Neural progenitor cell (in vitro differentiated cells): ENCODE measurements at regions not wholly inside any gene's neighbourhood (a gene's known extent, or its start where the extent isn't known, plus 50 kb on each side); places are given as distances from the start of the nearest gene placed in this dataset.

Source experiments
- DNase-seq: peaks from one replicate; pipeline ENCODE4 v3.0.0-alpha.2; 2016; ENCODE audit warnings: low spot score
- H2AFZ ChIP-seq: fragments of 200-600 bp; sonication (generic); replicated peaks from 2 replicates; pipeline ENCODE4 v1.6.1; 2016; ENCODE audit warnings: antibody characterized with exemption
- H3F3A ChIP-seq: fragments of 200-600 bp; sonication (generic); 2 replicates; pipeline ENCODE4 v1.6.1; 2016; ENCODE audit warnings: antibody characterized with exemption, low read depth
- H3K27ac ChIP-seq: fragments of 200-600 bp; sonication (generic); 2 replicates; pipeline ENCODE4 v1.5.1; 2016; ENCODE audit warnings: mild to moderate bottlenecking
- H3K27me3 ChIP-seq: fragments of 200-600 bp; sonication (generic); 2 replicates; pipeline ENCODE4 v1.6.1; 2016; ENCODE audit warnings: mild to moderate bottlenecking, moderate library complexity
- H3K36me3 ChIP-seq: fragments of 200-600 bp; sonication (generic); 2 replicates; pipeline ENCODE4 v1.5.1; 2016
- H3K4me1 ChIP-seq: fragments of 200-600 bp; sonication (generic); 2 replicates; pipeline ENCODE4 v1.6.1; 2016; ENCODE audit warnings: mixed run types
- H3K4me2 ChIP-seq: fragments of 200-600 bp; sonication (generic); 2 replicates; pipeline ENCODE4 v1.6.1; 2016
- H3K4me3 ChIP-seq: fragments of 200-600 bp; sonication (generic); 2 replicates; pipeline ENCODE4 v1.5.1; 2016
- H3K79me2 ChIP-seq: fragments of 200-600 bp; sonication (generic); 2 replicates; pipeline ENCODE4 v1.6.1; 2016; ENCODE audit warnings: low read depth
- H3K9ac ChIP-seq: fragments of 200-600 bp; sonication (generic); 2 replicates; pipeline ENCODE4 v1.6.1; 2016
- H3K9me3 ChIP-seq: fragments of 200-600 bp; sonication (generic); 2 replicates; pipeline ENCODE4 v1.5.1; 2016; ENCODE audit warnings: low read depth
- H4K20me1 ChIP-seq: fragments of 200-600 bp; sonication (generic); 2 replicates; pipeline ENCODE4 v1.6.1; 2016; ENCODE audit warnings: low read depth
- H3K27ac Mint-ChIP-seq: 3 replicates; pipeline ENCODE4 v1.8.0; 2021; ENCODE audit warnings: mixed read lengths
- H3K27me3 Mint-ChIP-seq: 2 replicates; pipeline ENCODE4 v1.8.0; 2022; ENCODE audit warnings: low read depth, mild to moderate bottlenecking, inconsistent platforms, moderate library complexity, mixed read lengths; ENCODE audit not compliant: insufficient read depth
- H3K36me3 Mint-ChIP-seq: 3 replicates; pipeline ENCODE4 v1.8.0; 2021; ENCODE audit warnings: mixed read lengths
- H3K4me1 Mint-ChIP-seq: 3 replicates; pipeline ENCODE4 v1.8.0; 2021; ENCODE audit warnings: mixed read lengths
- H3K4me3 Mint-ChIP-seq: 3 replicates; pipeline ENCODE4 v1.8.0; 2021; ENCODE audit warnings: mild to moderate bottlenecking, moderate library complexity, mixed read lengths
- H3K9me3 Mint-ChIP-seq: 3 replicates; pipeline ENCODE4 v1.8.0; 2020; ENCODE audit warnings: mixed read lengths
- EZH2 ChIP-seq: fragments of 200-600 bp; sonication (generic); IDR thresholded peaks from 2 replicates; pipeline ENCODE4 v1.6.1; 2017; ENCODE audit warnings: antibody characterized with exemption, mild to moderate bottlenecking, moderate library complexity
- EZH2phosphoT487 ChIP-seq: fragments of 200-600 bp; sonication (generic); IDR thresholded peaks from 2 replicates; pipeline ENCODE4 v1.6.1; 2017; ENCODE audit warnings: antibody characterized with exemption
- TF ChIP-seq, protein P1 (sequence below): fragments of 200-600 bp; sonication (generic); IDR thresholded peaks from 2 replicates; pipeline ENCODE4 v1.5.1; 2017; ENCODE audit warnings: antibody characterized with exemption, mild to moderate bottlenecking

DNA sequence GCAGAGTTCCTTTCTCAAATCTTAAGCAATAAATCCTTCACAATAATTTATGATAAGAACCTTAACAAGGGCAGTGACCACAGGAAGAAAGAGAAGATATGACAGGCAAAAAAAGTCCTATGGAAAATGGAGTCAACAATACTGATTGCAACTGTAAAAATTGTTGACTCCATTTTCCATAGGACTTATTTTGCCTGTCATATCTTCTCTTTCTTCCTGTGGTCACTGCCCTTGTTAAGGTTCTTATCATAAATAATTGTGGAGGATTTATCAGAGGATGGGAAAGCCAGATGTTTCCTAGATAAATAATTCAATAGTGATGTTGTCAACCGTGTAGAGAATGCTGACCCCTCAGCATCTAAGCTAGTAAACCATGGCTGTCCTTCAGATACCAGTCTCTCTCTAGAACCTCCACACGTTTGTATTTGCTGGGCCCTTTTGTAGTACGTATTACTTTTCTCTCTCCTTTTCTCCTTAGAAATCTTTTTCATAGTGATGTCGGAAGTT lies 172.6 kb upstream of the BET1 start:
- Histone ChIP-seq H4K20me1 (no peaks in the 10 kb centered on the region), H2AFZ (no peak overlapping the region), H3K27me3 (no peaks in the 10 kb centered on the region), H3K36me3 (no peaks in the 10 kb centered on the region), H3K4me2 (no peak overlapping the region), H3K27ac (no peak overlapping the region), H3F3A (no peaks in the 10 kb centered on the region), H3K9me3 (no peaks in the 10 kb centered on the region), H3K9ac (no peak overlapping the region), H3K4me3 (no peak overlapping the region), H3K4me1 (no peaks in the 10 kb centered on the region), H3K79me2 (no peaks in the 10 kb centered on the region)
- TF ChIP-seq EZH2 (no peak), EZH2phosphoT487 (no peak)
- TF ChIP-seq, protein P1, sequence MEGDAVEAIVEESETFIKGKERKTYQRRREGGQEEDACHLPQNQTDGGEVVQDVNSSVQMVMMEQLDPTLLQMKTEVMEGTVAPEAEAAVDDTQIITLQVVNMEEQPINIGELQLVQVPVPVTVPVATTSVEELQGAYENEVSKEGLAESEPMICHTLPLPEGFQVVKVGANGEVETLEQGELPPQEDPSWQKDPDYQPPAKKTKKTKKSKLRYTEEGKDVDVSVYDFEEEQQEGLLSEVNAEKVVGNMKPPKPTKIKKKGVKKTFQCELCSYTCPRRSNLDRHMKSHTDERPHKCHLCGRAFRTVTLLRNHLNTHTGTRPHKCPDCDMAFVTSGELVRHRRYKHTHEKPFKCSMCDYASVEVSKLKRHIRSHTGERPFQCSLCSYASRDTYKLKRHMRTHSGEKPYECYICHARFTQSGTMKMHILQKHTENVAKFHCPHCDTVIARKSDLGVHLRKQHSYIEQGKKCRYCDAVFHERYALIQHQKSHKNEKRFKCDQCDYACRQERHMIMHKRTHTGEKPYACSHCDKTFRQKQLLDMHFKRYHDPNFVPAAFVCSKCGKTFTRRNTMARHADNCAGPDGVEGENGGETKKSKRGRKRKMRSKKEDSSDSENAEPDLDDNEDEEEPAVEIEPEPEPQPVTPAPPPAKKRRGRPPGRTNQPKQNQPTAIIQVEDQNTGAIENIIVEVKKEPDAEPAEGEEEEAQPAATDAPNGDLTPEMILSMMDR: no peak
- H3K9me3 Mint-ChIP-seq: peaks cover 3% of the 10 kb centered on the region
- no peaks in the 10 kb centered on the region for H3K4me1 Mint-ChIP-seq
- H3K4me3 Mint-ChIP-seq: no peak overlapping the region
- H3K36me3 Mint-ChIP-seq: no peaks in the 10 kb centered on the region
- no peak overlapping the region for H3K27ac Mint-ChIP-seq
- no peaks in the 10 kb centered on the region for H3K27me3 Mint-ChIP-seq
- DNase-seq: no peak

DNA sequence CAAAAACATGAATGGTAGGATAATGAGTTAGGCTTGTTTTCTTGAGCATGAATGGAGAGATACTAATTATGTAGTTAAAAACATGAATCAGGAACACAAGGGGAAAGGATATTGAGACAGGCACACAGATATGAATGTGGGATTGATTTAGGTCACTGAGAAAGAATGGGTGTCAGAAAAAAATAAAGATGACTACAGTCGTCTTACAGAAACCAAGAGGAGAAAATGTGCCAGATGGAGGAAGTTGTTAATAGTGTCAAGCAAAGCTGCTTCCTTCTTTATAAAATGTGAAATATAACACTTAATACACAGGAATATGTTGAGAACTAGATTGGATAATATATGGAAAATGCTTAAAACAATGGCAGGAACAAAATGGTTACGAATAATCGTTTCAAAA lies 173.3 kb upstream of the BET1 start:
- H2AFZ ChIP-seq: no peak overlapping the region
- H3K36me3 ChIP-seq: no peaks in the 10 kb centered on the region
- no peaks in the 10 kb centered on the region for H3K27me3 ChIP-seq
- H3K4me3 ChIP-seq: no peak overlapping the region
- no peaks in the 10 kb centered on the region for H3K79me2 ChIP-seq
- H3K9ac ChIP-seq: no peak overlapping the region
- no peaks in the 10 kb centered on the region for H3K4me1 ChIP-seq
- H4K20me1 ChIP-seq: no peaks in the 10 kb centered on the region
- H3K27me3 Mint-ChIP-seq: no peaks in the 10 kb centered on the region
- TF ChIP-seq, protein P1: no peak
- TF ChIP-seq EZH2phosphoT487 (no peak), EZH2 (no peak)
- no peak overlapping the region for H3K27ac Mint-ChIP-seq
- H3K4me1 Mint-ChIP-seq: no peaks in the 10 kb centered on the region
- H3K9me3 Mint-ChIP-seq: peaks cover 3% of the 10 kb centered on the region
- no peaks in the 10 kb centered on the region for H3F3A ChIP-seq
- H3K36me3 Mint-ChIP-seq: no peaks in the 10 kb centered on the region
- no peak overlapping the region for H3K27ac ChIP-seq
- DNase-seq: no peak
- no peaks in the 10 kb centered on the region for H3K9me3 ChIP-seq
- H3K4me2 ChIP-seq: no peak overlapping the region
- no peak overlapping the region for H3K4me3 Mint-ChIP-seq

GRCh38 chr7:94178230-94178629 lies 174.1 kb upstream of the BET1 start:
- DNase-seq: no peak
- Mint-ChIP-seq H3K4me1 (peaks cover 3% of the 10 kb centered on the region), H3K27ac (no peak overlapping the region), H3K9me3 (peaks cover 3% of the 10 kb centered on the region), H3K36me3 (no peaks in the 10 kb centered on the region), H3K4me3 (no peak overlapping the region), H3K27me3 (no peaks in the 10 kb centered on the region)
- Histone ChIP-seq H3K27ac (no peak overlapping the region), H2AFZ (no peak overlapping the region), H3K9me3 (no peaks in the 10 kb centered on the region), H3K36me3 (no peaks in the 10 kb centered on the region), H3K4me2 (no peak overlapping the region), H3F3A (no peaks in the 10 kb centered on the region), H4K20me1 (no peaks in the 10 kb centered on the region), H3K9ac (no peak overlapping the region), H3K27me3 (no peaks in the 10 kb centered on the region), H3K4me3 (no peak overlapping the region), H3K79me2 (no peaks in the 10 kb centered on the region), H3K4me1 (no peaks in the 10 kb centered on the region)
- TF ChIP-seq EZH2: no peak

DNA sequence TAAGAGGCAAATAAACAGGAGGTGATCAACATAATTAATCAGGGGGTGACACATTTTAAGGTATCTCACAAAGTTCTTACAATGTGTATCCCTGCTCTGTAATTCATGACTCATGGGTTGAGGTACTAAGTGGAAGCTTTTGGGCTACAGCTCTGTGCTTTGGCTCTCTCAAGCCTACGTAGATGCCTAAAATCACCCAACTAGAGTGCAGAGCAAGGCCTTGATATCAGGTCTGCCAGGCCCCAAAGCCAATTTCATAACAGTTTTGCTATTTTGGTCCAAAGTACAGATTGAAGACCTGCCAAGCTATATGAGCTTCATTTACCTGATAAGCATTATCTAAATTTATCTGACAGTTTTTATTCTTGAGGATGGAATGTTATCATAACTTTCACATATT lies 175.3 kb upstream of the BET1 start:
- no peaks in the 10 kb centered on the region for H4K20me1 ChIP-seq
- no peaks in the 10 kb centered on the region for H3K9me3 ChIP-seq
- Mint-ChIP-seq H3K9me3 (no peaks in the 10 kb centered on the region), H3K27me3 (no peaks in the 10 kb centered on the region), H3K4me3 (no peak overlapping the region), H3K4me1 (peaks cover 7% of the 10 kb centered on the region), H3K36me3 (no peaks in the 10 kb centered on the region), H3K27ac (no peak overlapping the region)
- no peaks in the 10 kb centered on the region for H3K36me3 ChIP-seq
- H3K9ac ChIP-seq: no peak overlapping the region
- no peaks in the 10 kb centered on the region for H3K4me1 ChIP-seq
- no peak overlapping the region for H3K4me2 ChIP-seq
- H3K79me2 ChIP-seq: no peaks in the 10 kb centered on the region
- H3K4me3 ChIP-seq: no peak overlapping the region
- no peak for DNase-seq
- H2AFZ ChIP-seq: no peak overlapping the region
- H3F3A ChIP-seq: no peaks in the 10 kb centered on the region
- TF ChIP-seq EZH2phosphoT487 (no peak), EZH2 (no peak)
- TF ChIP-seq, protein P1: no peak
- H3K27me3 ChIP-seq: no peaks in the 10 kb centered on the region
- H3K27ac ChIP-seq: no peak overlapping the region
